ENCODE measurements at regions not wholly inside any gene's neighbourhood (a gene's known extent, or its start where the extent isn't known, plus 50 kb on each side); places are given as distances from the start of the nearest gene placed in this dataset.

GRCh38 chr3:74564560-74564959 is 49.9 kb downstream of the CNTN3 start:
- FAIRE-seq (no peak), DNase-seq (ENCODE audit: low spot score in 2 of 2) (no peak)

GRCh38 chr3:74562558-74563269 is 51.7 kb downstream of the CNTN3 start:
- no peak for FAIRE-seq
- no peak for DNase-seq (ENCODE audit: low spot score in 2 of 2)

DNA sequence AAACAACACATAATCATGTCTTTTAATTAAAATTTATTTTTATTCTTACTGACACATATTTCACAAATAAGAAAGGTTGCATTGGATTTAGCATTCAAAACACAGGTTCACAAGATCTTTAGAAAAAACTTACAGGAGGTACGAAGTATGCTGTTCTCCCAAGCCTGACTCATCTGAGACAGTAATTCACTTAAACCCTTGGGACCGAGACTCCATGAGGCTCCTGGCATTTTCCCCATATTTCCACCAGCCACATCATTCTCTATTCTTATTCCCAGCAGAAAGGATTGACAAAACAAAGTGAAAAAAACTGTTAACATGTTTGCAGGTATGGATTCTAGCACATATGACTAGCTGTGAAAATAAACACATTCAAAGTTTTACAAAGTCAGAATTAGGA is 52.6 kb downstream of the CNTN3 start:
- FAIRE-seq (no peak), DNase-seq (ENCODE audit: low spot score in 2 of 2) (no peak)

- DNase-seq (ENCODE audit: low spot score in 2 of 2) (no peak), FAIRE-seq (no peak)
Measured at GRCh38 chr3:74559261-74559660, 55.2 kb downstream of the CNTN3 start.

GRCh38 chr3:74550686-74551085 is 63.8 kb downstream of the CNTN3 start:
- no peak for FAIRE-seq
- no peak for DNase-seq (ENCODE audit: low spot score in 2 of 2)

- DNase-seq (ENCODE audit: low spot score in 2 of 2) (no peak), FAIRE-seq (no peak)
Measured at GRCh38 chr3:74546426-74546825, 68.0 kb downstream of the CNTN3 start.

DNA sequence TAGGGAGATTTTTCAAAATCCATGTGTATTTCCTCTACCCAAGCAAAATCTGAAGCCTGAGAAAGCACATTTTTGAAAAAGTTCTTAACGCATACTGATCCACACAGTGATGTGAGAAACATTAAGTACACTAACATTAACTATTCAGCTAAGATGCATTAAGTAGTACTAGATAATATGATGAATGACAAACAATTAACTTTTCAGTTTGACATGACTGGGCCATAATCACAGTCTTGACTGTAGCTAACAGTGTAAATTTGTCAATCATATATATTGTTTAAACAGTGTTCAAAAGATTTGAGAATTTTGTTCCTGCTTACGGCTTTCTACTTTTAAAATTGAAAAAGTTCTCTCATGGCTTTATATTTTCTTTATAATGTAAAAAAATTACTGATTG is 72.0 kb downstream of the CNTN3 start:
- FAIRE-seq (no peak), DNase-seq (ENCODE audit: low spot score in 2 of 2) (no peak)

GRCh38 chr3:74539876-74540275 is 74.6 kb downstream of the CNTN3 start:
- no peak for DNase-seq (ENCODE audit: low spot score in 2 of 2)
- no peak for FAIRE-seq

DNA sequence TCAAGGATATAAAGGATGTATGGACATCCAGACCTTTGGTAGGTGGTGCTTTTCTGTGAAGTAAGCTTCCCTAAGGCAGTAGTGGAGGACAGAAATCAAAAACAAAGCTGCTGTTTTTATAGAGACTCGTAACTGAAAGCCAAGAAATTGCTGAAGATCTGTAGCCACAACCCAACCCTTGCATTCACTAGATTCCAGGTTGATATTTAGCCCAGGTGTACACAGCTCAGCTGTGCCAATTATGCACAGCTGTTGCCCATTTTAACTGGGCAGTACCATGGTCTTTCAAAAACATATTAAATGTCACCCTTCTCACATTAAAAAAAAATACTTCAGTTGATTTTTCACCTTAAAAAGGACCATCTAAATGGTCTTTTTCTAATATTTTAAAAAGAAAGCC is 75.8 kb downstream of the CNTN3 start:
- FAIRE-seq: no peak
- no peak for DNase-seq (ENCODE audit: low spot score in 2 of 2)

DNA sequence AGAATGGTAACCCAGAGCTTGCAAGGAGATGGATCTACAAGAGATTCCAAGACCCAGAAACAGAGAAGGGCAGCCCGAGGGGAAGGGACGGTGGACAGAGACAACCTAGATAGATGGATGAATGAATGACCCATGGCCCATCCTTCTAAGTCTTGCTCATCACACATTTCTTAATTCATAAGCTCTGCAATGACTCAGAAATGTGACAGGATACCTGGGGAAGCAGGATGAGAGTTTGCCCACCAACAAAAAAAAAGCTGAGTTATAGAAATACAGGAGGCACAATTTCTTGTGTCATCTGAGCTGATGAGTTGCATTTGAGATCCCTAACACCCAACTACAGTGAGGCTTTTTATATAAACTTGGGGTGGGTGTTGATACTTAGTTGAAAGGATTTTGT is 76.6 kb downstream of the CNTN3 start:
- DNase-seq (ENCODE audit: low spot score in 2 of 2) (no peak), FAIRE-seq (no peak)

- no peak for FAIRE-seq
- no peak for DNase-seq (ENCODE audit: low spot score in 2 of 2)
Measured at GRCh38 chr3:74537164-74537563, 77.3 kb downstream of the CNTN3 start.

DNA sequence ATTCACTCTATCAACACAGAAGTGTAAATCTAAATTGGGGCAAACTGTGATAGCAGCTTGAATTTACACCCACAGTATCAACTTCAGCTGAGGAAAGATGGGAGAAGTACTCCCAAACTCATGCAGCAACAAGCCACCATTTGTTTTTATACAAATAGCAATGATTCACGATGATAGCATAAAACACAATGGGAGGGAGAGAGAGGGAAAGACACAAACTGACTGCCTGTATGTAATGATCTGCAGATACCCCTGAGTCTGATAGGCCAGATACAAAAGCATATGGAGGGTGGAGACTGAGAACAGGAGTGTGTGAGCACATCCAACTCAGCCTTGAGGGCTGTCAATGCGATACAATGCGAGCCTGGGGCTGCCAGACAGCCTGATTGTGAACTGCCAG is 79.2 kb downstream of the CNTN3 start:
- DNase-seq (ENCODE audit: low spot score in 2 of 2): no peak
- no peak for FAIRE-seq

DNA sequence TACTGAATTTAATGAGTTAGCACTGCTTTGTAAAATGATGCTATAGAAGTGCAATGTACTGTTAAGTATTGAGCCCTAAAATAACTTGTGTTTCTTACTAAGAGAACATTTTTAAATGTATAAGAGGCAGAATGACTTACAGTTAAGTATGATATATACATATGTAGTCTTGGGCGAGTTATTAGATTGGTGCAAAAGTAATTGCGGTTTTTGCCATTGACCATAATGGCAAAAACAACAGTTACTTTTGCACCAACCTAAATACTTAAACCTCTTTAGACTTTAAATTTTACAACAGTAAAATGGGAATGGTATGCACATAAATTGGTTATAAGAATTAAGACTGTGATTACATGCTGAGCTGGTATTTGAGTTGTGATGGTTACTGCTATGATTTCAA is 79.8 kb downstream of the CNTN3 start:
- no peak for DNase-seq (ENCODE audit: low spot score in 2 of 2)
- no peak for FAIRE-seq

DNA sequence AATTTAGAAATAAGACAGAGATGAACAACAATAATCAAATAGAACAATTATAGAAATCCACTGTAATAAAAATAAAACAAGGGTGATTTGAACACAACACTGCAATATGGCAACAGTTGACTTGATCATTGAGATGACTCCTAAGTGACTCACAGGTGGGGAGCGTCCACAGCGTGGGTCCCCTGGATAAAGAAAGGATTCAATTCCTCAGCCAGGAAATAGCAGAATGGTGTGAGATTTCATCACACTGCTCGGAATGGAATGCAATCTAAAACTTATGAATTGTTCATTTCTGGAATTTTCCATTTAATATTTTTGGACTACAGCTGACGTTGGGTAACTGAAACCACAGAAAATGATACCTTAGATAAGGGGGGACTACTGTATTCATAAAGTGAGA is 82.0 kb downstream of the CNTN3 start:
- FAIRE-seq (no peak), DNase-seq (ENCODE audit: low spot score in 2 of 2) (no peak)

GRCh38 chr3:74531491-74531890 is 83.0 kb downstream of the CNTN3 start:
- FAIRE-seq (no peak), DNase-seq (ENCODE audit: low spot score in 2 of 2) (no peak)

GRCh38 chr3:74529145-74529544 is 85.3 kb downstream of the CNTN3 start:
- no peak for FAIRE-seq
- DNase-seq (ENCODE audit: low spot score in 2 of 2): no peak

- no peak for FAIRE-seq
Measured at GRCh38 chr3:74527566-74527965, 86.9 kb downstream of the CNTN3 start.

DNA sequence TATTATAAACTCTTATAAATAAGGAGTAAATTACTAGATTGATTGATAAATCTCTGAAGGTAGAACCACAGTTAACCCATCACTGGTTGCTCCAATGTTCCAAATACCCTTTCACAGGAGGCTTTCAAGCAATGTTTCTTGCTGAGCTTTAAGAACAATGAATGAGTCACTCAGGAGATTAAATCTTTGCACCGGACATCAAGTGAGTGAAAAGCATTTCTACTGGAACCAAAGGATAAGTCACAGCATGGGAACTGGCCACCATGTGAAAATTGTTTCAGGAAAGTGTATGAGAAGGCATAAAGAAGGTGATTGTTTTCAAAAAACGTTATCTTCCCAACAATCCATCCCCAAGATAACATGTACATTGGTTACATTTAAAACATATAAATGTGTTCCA is 90.6 kb downstream of the CNTN3 start:
- no peak for FAIRE-seq
- no peak for DNase-seq (ENCODE audit: low spot score in 2 of 2)

More at GRCh38 chr3:74527566-74527965, 86.9 kb downstream of the CNTN3 start:
- no peak for DNase-seq (ENCODE audit: low spot score in 2 of 2)

- DNase-seq (ENCODE audit: low spot score in 2 of 2) (no peak), FAIRE-seq (no peak)
Measured at GRCh38 chr3:74520895-74521294, 93.6 kb downstream of the CNTN3 start.

DNA sequence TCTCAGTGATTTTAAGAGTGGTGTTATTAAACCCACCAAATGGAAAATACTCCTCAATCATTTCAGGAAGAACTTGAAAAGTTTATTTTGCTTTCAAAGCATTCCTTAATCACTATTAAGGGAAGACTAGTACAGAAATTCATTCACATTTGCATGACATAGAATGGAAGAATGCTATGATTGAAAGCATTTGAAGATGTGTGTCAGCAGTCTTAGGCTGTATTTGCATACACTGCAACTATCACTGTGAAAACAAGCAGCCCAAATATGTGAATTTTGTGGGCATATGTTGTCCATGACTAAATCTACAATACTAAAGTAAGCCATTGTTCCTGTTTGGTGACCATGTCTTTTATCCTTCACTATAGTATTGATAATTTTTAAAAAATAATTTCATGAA is 95.8 kb downstream of the CNTN3 start:
- DNase-seq (ENCODE audit: low spot score in 2 of 2) (no peak), FAIRE-seq (no peak)

DNA sequence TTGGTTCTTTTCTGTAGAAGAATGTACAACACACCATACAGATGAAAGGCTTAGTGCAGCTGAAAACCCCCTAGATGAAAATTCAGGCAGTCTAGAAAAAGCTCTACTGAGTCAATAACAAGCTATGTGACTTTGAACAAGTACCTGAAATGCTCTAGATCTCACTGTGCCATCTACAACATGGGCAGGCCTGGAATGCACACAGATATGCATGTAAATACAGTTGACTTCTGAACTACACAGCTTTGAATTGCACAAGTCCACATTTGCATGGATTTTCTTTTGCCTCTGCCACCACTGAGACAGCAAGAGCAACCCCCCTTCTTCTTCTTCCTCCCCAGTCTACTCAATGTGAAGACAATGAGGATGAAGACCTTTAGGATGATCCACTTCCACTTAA is 98.4 kb downstream of the CNTN3 start:
- FAIRE-seq (no peak), DNase-seq (ENCODE audit: low spot score in 2 of 2) (no peak)

GRCh38 chr3:74515451-74515850 is 99.0 kb downstream of the CNTN3 start:
- FAIRE-seq (no peak), DNase-seq (ENCODE audit: low spot score in 2 of 2) (no peak)

- DNase-seq (ENCODE audit: low spot score in 2 of 2): no peak
- no peak for FAIRE-seq
Measured at GRCh38 chr3:74511078-74511477, 103.4 kb downstream of the CNTN3 start.

Data from frontal cortex (tissue), 3 donors.